Gastrocnemius medialis (tissue), 4 donors: ENCODE measurements at regions not wholly inside any gene's neighbourhood (a gene's known extent, or its start where the extent isn't known, plus 50 kb on each side); places are given as distances from the start of the nearest gene placed in this dataset.
"Not testable (repeated sequence)": the region's sequence is repeated elsewhere in the genome, so short reads cannot be mapped to it uniquely, and the experiment has no call there.

Experiments used
- ATAC-seq, 2 donors: fragments of 150-250 bp; one replicate each; pipeline ENCODE4 v1.9.1; 2016
- DNase-seq, 2 donors: peaks; one replicate each; pipeline ENCODE4 v3.0.0-alpha.2; 2019
- H3K27ac ChIP-seq, 4 donors: fragments of 200-600 bp; sonication (generic); 1 replicate in 1 of 4; 2 replicates in 3 of 4; pipeline ENCODE4 v1.5.1; 2016 to 2018; ENCODE audit warnings: mild to moderate bottlenecking in 2 of 4, moderate library complexity in 1 of 4
- H3K27me3 ChIP-seq, 3 donors: fragments of 200-600 bp; sonication (generic) in 2 of 3; 1 replicate in 1 of 3; 2 replicates in 2 of 3; pipeline versions ENCODE4 v1.5.1 to v1.6.0; 2016 to 2019; ENCODE audit warnings: mild to moderate bottlenecking in 1 of 3, moderate library complexity in 1 of 3
- H3K36me3 ChIP-seq, 2 donors: fragments of 200-600 bp; sonication (generic) in 1 of 2; one replicate each; pipeline ENCODE4 v1.5.1; 2017 to 2018
- H3K4me1 ChIP-seq, 2 donors: fragments of 200-600 bp; sonication (generic) in 1 of 2; one replicate each; pipeline ENCODE4 v1.5.1; 2016 to 2017; ENCODE audit warnings: mild to moderate bottlenecking in 2 of 2
- H3K4me3 ChIP-seq, 4 donors: fragments of 200-600 bp; sonication (generic) in 3 of 4; 1 replicate in 1 of 4; 2 replicates in 3 of 4; pipeline ENCODE4 v1.5.1; 2016 to 2019; ENCODE audit warnings: mild to moderate bottlenecking in 2 of 4
- H3K9me3 ChIP-seq, 3 donors: fragments of 200-600 bp; sonication (generic) in 2 of 3; 1 replicate in 1 of 3; 2 replicates in 2 of 3; pipeline ENCODE4 v1.5.1; 2016 to 2019
- POLR2A ChIP-seq, 2 donors: fragments of 450-650 bp; IDR thresholded peaks; one replicate each; pipeline ENCODE4 v1.6.1; 2017; ENCODE audit warnings: antibody characterized with exemption in 2 of 2, mild to moderate bottlenecking in 2 of 2, moderate library complexity in 2 of 2
- in situ Hi-C, 4 donors: fragments of 200-750 bp; cut with MboI; loops; one replicate each; pipeline versions ENCODE4 v1.15.0 to v1.8.0; 2017; ENCODE audit warnings: low sequenced_read_pairs in 4 of 4
- intact Hi-C: fragments of 100-400 bp; cut with DNase I; formaldehyde crosslinking; loops from one replicate; pipeline ENCODE4 v1.15.1; 2023; ENCODE audit warnings: low total_unique reads
- TF ChIP-seq, protein P1 (sequence below), 5 experiments: fragments of 450-650 bp in 3 of 5; fragments of 200-600 bp in 2 of 5; sonication (generic) in 2 of 5; IDR thresholded peaks in 4 of 5; conservative IDR thresholded peaks in 1 of 5; 1 replicate in 4 of 5; 2 replicates in 1 of 5; pipeline ENCODE4 v1.5.1; 2016 to 2019; ENCODE audit warnings: antibody characterized with exemption in 5 of 5, mild to moderate bottlenecking in 3 of 5, moderate library complexity in 3 of 5

- Histone ChIP-seq H3K9me3 (no peaks in the 10 kb centered on the region), H3K36me3 (no peaks in the 10 kb centered on the region), H3K27me3 (no peaks in the 10 kb centered on the region), H3K4me1 (no peaks in the 10 kb centered on the region), H3K27ac (no peak overlapping the region), H3K4me3 (no peak overlapping the region)
- DNase-seq (no peak), ATAC-seq (no peak)
- intact Hi-C loops (no loop called here), in situ Hi-C loops (no loop called here)
- TF ChIP-seq POLR2A (IDR thresholded peaks at IDR 0.05): no peak
- TF ChIP-seq, protein P1, sequence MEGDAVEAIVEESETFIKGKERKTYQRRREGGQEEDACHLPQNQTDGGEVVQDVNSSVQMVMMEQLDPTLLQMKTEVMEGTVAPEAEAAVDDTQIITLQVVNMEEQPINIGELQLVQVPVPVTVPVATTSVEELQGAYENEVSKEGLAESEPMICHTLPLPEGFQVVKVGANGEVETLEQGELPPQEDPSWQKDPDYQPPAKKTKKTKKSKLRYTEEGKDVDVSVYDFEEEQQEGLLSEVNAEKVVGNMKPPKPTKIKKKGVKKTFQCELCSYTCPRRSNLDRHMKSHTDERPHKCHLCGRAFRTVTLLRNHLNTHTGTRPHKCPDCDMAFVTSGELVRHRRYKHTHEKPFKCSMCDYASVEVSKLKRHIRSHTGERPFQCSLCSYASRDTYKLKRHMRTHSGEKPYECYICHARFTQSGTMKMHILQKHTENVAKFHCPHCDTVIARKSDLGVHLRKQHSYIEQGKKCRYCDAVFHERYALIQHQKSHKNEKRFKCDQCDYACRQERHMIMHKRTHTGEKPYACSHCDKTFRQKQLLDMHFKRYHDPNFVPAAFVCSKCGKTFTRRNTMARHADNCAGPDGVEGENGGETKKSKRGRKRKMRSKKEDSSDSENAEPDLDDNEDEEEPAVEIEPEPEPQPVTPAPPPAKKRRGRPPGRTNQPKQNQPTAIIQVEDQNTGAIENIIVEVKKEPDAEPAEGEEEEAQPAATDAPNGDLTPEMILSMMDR (IDR thresholded peaks at IDR 0.05 in 4 of 5, conservative IDR thresholded peaks at IDR 0.05 in 1 of 5): no peak
Measured at GRCh38 chr5:17411436-17412402, 86.3 kb upstream of the TAF11L2 start.

DNA sequence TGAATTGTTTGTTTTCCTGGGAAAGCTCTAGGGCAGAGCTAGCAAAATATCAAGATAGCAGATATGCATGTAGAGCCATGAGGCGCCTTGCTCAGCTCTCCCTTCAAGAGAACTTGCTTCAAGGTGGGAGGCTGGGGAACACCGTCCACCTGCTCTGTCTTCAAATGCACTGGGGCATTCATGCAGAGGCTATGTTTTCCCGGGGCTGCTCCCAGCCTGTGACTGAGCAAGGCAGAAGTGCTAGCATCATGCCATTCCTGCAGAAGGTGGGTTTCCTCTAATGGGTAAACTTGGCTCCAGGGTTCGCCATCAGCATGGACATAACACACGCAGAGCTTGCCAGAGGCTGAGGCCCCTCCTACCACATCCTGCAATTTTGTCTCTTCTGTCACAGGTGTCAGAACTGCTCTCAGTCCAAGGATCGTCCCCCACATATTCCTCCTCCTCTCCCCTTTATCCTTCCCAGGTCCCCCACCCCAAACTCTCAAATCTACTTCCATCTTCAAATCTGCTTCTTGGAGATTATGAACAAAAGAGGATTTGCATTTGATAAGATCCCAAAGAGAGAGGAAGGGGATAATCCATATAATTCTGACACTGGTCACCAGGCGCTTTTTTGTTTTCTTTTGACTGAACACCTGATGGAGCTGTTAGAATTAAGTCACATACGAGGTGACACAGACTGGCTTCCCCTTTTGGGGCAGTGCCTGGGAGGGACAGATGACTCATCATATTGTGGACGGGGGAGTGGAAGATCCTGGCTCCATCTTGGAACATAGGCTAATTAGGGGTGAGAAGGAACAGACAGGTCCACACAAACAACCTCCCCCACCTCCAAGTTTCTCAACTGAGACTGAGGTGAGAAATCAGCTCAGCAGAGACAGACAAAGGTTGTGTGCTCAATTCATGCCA, 85.0 kb upstream of the TAF11L2 start:
- Histone ChIP-seq H3K27ac (no peak overlapping the region), H3K27me3 (no peaks in the 10 kb centered on the region), H3K9me3 (no peaks in the 10 kb centered on the region), H3K4me3 (no peak overlapping the region), H3K4me1 (no peaks in the 10 kb centered on the region), H3K36me3 (no peaks in the 10 kb centered on the region)
- TF ChIP-seq, protein P1 (IDR thresholded peaks at IDR 0.05 in 4 of 5, conservative IDR thresholded peaks at IDR 0.05 in 1 of 5): no peak
- ATAC-seq (no peak), DNase-seq (no peak)
- intact Hi-C loops (no loop called here), in situ Hi-C loops (no loop called here)

- TF ChIP-seq, protein P1 (IDR thresholded peaks at IDR 0.05 in 4 of 5, conservative IDR thresholded peaks at IDR 0.05 in 1 of 5): no peak
- no peak for TF ChIP-seq POLR2A (IDR thresholded peaks at IDR 0.05)
- no peaks in the 10 kb centered on the region for H3K27me3 ChIP-seq
- intact Hi-C loops: no loop called here
- DNase-seq (no peak), ATAC-seq (no peak)
- in situ Hi-C loops: no loop called here
- no peaks in the 10 kb centered on the region for H3K36me3 ChIP-seq
- H3K27ac ChIP-seq: no peak overlapping the region
- no peaks in the 10 kb centered on the region for H3K4me1 ChIP-seq
- no peak overlapping the region for H3K4me3 ChIP-seq
- H3K9me3 ChIP-seq: no peaks in the 10 kb centered on the region
Measured at GRCh38 chr5:17413691-17414090, 84.3 kb upstream of the TAF11L2 start.

- Histone ChIP-seq H3K4me1 (no peaks in the 10 kb centered on the region), H3K27me3 (no peaks in the 10 kb centered on the region), H3K27ac (no peak overlapping the region), H3K36me3 (no peaks in the 10 kb centered on the region), H3K9me3 (no peaks in the 10 kb centered on the region), H3K4me3 (no peak overlapping the region)
- intact Hi-C loops: no loop called here
- TF ChIP-seq, protein P1 (IDR thresholded peaks at IDR 0.05 in 4 of 5, conservative IDR thresholded peaks at IDR 0.05 in 1 of 5): no peak
- no peak for TF ChIP-seq POLR2A (IDR thresholded peaks at IDR 0.05)
- no peak for DNase-seq
- in situ Hi-C loops: no loop called here
- ATAC-seq: no peak
Measured at GRCh38 chr5:17415321-17415758, 82.7 kb upstream of the TAF11L2 start.

DNA sequence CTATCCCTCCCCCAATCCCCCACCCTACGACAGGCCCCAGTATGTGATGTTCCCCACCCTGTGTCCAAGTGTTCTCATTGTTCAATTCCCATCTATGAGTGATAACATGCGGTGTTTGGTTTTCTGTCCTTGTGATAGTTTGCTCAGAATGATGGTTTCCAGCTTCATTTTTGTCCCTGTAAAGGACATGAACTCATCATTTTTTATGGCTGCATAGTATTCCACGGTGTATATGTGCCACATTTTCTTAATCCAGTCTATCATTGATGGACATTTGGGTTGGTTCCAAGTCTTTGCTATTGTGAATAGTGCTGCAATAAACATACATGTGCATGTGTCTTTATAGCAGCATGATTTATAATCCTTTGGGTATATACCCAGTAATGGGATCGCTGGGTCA, 81.7 kb upstream of the TAF11L2 start:
- H3K4me3 ChIP-seq, in situ Hi-C loops, DNase-seq, H3K9me3 ChIP-seq, H3K27ac ChIP-seq, ATAC-seq, intact Hi-C loops, H3K36me3 ChIP-seq, H3K4me1 ChIP-seq, H3K27me3 ChIP-seq: not testable (repeated sequence)
